Lower leg skin (tissue), 4 donors: ENCODE measurements at regions not wholly inside any gene's neighbourhood (a gene's known extent, or its start where the extent isn't known, plus 50 kb on each side); places are given as distances from the start of the nearest gene placed in this dataset.

ENCODE experiments used
- DNase-seq, 2 donors: peaks; one replicate each; pipeline ENCODE4 v3.0.0-alpha.2; 2019; ENCODE audit warnings: low spot score in 2 of 2
- H3K4me3 ChIP-seq: fragments of 200-600 bp; sonication (generic); 2 replicates; pipeline ENCODE4 v1.5.1; 2017; ENCODE audit warnings: mild to moderate bottlenecking, low read depth; ENCODE audit not compliant: poor library complexity, severe bottlenecking
- POLR2A ChIP-seq, 2 donors: fragments of 450-650 bp; IDR thresholded peaks; one replicate each; pipeline ENCODE4 v1.6.1; 2016 to 2017; ENCODE audit warnings: antibody characterized with exemption in 2 of 2, mild to moderate bottlenecking in 1 of 2, moderate library complexity in 1 of 2
- WGBS, 2 donors: methylation state at CpG; one replicate each; pipeline ENCODE4 v1.1.5; 2018; 5-methylcytosine and 5-hydroxymethylcytosine counted together
- intact Hi-C: fragments of 100-400 bp; cut with DNase I; formaldehyde crosslinking; loops from one replicate; pipeline ENCODE4 v1.15.0; 2023; ENCODE audit warnings: low total_unique reads
- TF ChIP-seq, protein P1 (sequence below), 3 donors: fragments of 450-650 bp; IDR thresholded peaks; one replicate each; pipeline ENCODE4 v1.5.1; 2016; ENCODE audit warnings: antibody characterized with exemption in 3 of 3, mild to moderate bottlenecking in 3 of 3, moderate library complexity in 2 of 3

DNA sequence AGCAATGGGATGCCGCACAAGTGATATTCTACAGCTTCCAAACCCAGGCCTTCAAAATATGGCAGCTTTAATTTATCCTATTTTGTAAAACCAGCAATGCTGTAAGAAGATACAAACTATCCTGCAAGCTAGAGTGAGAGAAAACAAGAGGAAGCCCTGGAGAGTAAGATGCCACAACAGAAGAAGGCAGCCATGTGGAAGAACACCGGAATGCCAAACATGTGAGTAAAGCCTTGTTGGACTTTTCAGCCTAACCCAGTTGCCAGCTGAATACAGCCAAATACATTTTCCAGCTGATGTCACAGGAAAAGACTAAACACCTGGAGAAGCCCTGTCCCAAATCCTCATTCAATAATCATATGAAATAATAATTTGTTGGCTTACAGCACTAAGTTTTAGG lies 1115.1 kb upstream of the CADM2 start:
- no peak overlapping the region for H3K4me3 ChIP-seq
- DNase-seq: no peak
- TF ChIP-seq, protein P1, sequence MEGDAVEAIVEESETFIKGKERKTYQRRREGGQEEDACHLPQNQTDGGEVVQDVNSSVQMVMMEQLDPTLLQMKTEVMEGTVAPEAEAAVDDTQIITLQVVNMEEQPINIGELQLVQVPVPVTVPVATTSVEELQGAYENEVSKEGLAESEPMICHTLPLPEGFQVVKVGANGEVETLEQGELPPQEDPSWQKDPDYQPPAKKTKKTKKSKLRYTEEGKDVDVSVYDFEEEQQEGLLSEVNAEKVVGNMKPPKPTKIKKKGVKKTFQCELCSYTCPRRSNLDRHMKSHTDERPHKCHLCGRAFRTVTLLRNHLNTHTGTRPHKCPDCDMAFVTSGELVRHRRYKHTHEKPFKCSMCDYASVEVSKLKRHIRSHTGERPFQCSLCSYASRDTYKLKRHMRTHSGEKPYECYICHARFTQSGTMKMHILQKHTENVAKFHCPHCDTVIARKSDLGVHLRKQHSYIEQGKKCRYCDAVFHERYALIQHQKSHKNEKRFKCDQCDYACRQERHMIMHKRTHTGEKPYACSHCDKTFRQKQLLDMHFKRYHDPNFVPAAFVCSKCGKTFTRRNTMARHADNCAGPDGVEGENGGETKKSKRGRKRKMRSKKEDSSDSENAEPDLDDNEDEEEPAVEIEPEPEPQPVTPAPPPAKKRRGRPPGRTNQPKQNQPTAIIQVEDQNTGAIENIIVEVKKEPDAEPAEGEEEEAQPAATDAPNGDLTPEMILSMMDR (IDR thresholded peaks at IDR 0.05): no peak
- TF ChIP-seq POLR2A (IDR thresholded peaks at IDR 0.05): no peak
- WGBS, 2 donors: 88 to 90% methylated on average over 2 of the region's 2 CpGs
- intact Hi-C loops: no loop called here

DNA sequence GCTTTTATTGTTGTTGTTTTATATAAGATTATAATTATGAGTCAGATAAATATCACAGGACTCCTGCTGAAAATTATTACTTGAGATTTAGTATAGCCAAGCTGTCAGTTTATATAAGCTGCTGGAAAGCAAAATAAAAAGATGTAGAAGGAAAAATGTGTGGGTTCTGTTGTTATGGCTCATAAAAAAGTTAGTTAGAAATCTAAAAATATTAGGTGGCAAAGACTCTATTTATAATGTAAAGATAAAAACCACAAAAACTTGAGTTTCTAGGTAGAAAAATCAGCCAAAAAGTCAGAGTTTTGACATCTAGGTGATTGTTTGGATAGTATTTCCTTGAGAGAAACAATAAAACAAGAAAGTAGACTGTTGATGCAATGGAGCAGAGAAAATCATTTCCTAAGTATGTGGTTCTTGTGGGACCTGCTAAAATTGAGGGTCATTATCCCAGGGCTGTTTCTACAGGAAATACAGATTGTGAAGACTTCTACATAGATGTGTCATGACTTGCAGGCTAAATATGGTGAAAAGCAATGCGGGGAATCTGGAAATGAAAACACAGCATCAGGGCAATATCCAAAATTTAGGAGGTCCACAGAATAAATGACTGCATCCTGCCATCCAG lies 1109.6 kb upstream of the CADM2 start:
- intact Hi-C loops: no loop called here
- WGBS, 2 donors: 67 to 68% methylated on average over 1 of the region's 1 CpG
- no peak for TF ChIP-seq POLR2A (IDR thresholded peaks at IDR 0.05)
- TF ChIP-seq, protein P1 (IDR thresholded peaks at IDR 0.05): no peak
- H3K4me3 ChIP-seq: no peak overlapping the region
- DNase-seq: no peak

DNA sequence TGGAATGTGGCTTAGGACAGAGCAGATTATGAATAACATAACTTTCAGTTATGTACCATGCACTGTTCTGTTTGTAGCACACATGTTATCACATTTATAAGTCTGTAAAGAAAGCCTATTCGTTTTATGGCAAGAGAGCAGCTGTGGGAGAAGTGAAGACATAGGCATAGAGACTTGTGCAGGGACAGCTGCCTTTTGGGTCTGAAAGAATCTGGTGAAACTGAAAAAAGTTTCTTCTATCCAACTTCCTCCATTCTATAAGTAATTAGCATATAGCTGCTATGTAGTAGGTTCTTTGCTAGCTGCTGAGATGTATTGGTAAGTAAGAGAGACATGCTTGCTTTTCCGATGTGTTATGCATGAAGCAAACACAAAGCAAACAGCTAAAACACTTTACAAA lies 1095.4 kb upstream of the CADM2 start:
- no peak overlapping the region for H3K4me3 ChIP-seq
- WGBS, 2 donors: 70 to 76% methylated on average over 2 of the region's 2 CpGs
- TF ChIP-seq, protein P1 (IDR thresholded peaks at IDR 0.05): no peak
- intact Hi-C loops: no loop called here
- no peak for DNase-seq

DNA sequence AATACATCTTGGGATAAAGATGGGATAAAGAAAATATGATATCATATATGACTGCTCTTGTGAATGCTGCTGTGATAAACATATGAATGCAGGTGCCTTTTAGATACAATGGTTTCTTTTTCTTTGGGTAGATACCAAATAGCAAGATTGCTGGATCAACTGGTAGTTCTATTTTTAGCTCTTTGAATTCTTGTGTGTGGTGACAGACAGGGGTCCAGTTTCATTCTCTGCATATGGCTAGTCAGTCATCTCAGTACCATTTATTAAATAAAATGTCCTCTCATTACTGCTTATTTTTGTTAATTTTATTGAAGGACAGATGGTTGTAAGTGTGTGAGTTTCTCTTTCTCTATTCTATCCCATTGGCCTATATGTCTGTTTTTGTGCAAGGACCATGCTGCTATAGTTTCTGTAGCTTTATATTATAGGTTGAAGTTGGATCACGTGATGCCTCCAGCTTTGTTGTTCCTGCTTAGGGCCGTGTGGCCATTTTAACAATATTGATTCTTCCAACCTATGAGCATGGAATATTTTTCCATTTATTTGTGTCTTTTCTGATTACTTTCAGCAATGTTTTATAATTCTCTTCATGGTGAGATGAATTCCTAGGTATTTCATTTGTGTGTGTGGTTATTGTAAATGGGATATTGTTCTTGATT lies 1089.8 kb upstream of the CADM2 start:
- intact Hi-C loops: no loop called here
- DNase-seq: no peak
- no peak overlapping the region for H3K4me3 ChIP-seq
- WGBS, 2 donors: 88 to 95% methylated on average over 2 of the region's 2 CpGs
- TF ChIP-seq, protein P1 (IDR thresholded peaks at IDR 0.05): no peak
- no peak for TF ChIP-seq POLR2A (IDR thresholded peaks at IDR 0.05)

DNA sequence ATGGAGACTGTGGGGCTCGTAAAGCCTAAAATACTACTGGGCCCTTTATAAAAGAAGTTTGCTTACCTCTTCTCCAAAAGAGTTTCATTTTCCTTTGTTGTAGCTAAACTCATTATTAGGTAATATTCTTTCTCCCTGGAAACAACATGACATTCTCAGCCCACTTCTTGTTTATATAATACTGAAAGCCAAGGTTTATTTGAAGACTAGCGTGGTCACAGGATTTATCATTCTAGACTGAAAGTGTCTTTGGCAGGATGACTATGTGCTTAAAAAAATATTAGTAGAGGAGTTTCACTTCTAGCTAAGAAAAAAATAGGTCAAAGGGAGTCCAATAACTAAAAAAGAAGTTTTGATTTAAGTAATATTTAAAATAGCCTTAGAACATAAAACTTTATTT lies 1085.2 kb upstream of the CADM2 start:
- no peak overlapping the region for H3K4me3 ChIP-seq
- DNase-seq: no peak
- WGBS, 2 donors: 47 to 70% methylated on average over 2 of the region's 2 CpGs
- no peak for TF ChIP-seq POLR2A (IDR thresholded peaks at IDR 0.05)
- TF ChIP-seq, protein P1 (IDR thresholded peaks at IDR 0.05): no peak
- intact Hi-C loops: no loop called here

DNA sequence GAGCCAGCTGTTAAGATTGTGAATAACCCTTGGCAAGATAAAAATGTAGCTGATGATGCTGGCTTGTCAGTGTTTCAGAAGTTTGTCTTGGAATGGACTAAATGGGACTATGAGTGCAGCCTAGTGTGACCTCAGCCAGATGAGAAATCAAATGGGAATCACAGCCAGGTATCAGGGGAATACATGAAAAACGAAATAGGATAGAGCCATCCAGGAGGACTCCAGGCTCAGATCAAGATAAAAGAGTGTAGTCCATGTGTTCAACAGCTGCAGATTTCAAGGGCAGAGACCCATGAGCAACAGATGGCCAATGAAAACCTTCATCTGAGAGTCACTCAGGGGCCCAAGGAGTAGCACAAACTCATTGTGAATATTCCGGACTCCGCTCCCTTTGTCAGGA lies 1080.9 kb upstream of the CADM2 start:
- intact Hi-C loops: no loop called here
- no peak overlapping the region for H3K4me3 ChIP-seq
- DNase-seq: no peak
- no peak for TF ChIP-seq POLR2A (IDR thresholded peaks at IDR 0.05)
- TF ChIP-seq, protein P1 (IDR thresholded peaks at IDR 0.05): no peak
- WGBS, 2 donors: 42 to 47% methylated on average over 3 of the region's 3 CpGs
